NCI-H1930 (cell line): ENCODE measurements at regions not wholly inside any gene's neighbourhood (a gene's known extent, or its start where the extent isn't known, plus 50 kb on each side); places are given as distances from the start of the nearest gene placed in this dataset.
"Not testable (repeated sequence)": the region's sequence is repeated elsewhere in the genome, so short reads cannot be mapped to it uniquely, and the experiment has no call there.

Experiments used
- DNase-seq, 2 experiments: peaks; one replicate each; lab custom pipeline; 2025; lab: John Stamatoyannopoulos, UW

DNA sequence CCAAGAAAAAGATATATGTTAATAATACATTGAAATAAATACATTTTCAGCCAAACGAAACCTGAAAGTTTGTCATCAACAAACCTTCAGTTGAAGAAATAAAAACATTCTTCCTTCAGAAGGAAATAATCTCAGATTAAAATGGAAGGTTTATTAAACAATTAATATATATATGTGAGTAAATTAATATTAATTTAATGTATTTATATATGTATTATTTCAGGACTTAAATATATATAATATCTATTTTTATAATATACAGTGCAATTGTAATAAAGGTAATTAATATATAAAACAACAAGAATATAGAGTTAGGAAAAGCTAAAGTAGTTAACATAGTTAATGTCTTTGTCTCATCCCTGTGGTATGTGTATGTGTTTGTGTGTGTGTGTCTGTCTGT, 102.2 kb upstream of the CDC14C start:
- no peak for DNase-seq

GRCh38 chr7:48832303-48832845, 92.0 kb upstream of the CDC14C start:
- no peak for DNase-seq

DNA sequence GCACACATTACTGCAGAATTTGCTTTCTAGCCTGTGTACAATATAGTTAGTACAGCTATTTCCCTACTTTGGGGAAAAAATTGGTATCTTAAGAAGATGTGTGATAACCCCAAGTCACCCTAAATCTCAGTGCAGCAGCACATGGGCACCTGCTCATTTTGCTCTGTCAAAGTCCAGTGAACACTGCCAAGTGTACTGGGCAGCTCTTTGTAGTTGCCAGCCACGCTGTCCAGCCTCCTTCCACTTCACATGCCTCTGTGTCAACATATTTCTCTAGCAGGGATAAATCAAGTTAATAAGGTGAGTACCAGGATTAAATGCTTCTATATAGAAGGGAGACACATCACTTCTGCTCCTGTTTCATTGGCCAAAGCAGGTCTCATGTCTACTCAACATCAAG, 87.1 kb upstream of the CDC14C start:
- no peak for DNase-seq

- no peak for DNase-seq
These were observed 85.2 kb upstream of the CDC14C start for GRCh38 chr7:48839108-48839507.

DNA sequence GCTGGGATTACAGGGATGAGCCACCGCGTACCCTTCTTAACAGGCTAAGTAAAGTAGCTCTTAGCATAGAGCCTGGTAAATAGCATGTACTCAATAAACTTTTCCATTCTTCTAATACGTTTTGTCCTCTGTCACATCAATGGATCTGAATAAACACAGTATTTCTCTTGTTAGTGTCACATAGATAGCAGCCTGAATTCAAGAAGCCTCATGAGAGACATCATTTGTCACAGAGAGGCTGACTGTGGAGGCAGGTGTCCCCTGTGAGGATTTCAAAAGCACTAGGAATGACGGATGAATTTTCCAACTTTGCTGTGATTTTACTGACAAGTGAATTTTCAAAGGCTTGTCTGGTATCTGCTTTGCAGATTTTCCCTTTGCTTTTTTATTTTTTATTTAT, 82.6 kb upstream of the CDC14C start:
- no peak for DNase-seq

DNA sequence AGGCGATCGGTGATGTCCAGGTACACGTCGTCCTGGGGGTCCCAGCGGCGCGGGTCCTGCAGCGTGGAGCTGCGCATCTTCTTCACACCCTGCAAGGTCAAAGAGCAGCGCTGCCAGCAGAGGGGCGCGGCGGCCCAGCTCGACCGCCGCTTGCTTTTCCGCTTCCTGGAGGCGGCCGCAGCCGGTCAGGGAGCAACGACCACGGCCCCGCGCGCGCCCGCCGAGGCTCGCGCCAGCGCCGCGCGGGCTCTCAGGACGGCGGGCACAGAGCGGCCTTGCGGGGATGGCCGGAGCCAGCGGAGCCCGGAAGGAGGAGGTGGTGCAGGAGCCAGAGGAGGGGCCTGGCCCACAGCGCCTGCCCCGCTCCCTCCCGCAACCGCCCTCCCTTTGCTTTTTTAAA, 76.4 kb upstream of the CDC14C start:
- no peak for DNase-seq

DNA sequence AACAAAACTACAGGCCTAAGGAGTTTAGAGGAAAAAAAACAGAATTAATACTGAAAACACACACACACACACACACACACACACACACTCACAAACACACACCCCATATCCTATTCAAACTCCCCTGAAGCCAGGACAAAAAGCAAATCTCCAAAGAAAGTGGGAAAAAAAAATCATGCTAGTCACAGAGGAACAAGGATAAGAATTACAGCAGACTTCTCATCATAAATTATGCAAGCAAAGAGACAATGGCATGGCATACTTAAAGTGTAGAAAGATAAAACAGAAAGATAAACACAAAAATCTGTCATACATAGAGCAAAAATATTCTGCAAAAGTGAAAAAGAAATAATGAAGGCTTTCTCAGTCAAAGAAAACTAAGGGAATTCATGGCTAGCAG, 63.9 kb upstream of the CDC14C start:
- not testable (repeated sequence) for DNase-seq

DNA sequence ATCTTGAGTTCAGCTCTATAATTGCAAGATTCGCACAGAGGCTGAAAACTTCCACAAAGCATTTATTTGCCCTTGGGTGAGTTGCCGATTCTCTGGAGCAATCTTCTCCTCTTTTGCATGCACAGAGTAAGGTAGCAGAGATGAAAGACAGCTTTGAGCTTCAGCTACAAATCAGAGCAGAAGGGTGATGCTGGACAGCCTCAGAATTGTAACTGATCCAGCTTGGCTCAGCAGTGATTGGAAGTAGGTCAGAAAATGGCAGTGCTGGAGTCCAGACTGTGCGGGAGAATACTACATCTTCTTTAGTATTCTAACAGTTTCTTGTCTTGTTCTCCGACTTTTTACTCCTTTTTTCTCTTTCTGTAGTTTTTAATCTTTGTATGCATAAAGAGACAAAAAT, 55.4 kb upstream of the CDC14C start:
- no peak for DNase-seq

DNA sequence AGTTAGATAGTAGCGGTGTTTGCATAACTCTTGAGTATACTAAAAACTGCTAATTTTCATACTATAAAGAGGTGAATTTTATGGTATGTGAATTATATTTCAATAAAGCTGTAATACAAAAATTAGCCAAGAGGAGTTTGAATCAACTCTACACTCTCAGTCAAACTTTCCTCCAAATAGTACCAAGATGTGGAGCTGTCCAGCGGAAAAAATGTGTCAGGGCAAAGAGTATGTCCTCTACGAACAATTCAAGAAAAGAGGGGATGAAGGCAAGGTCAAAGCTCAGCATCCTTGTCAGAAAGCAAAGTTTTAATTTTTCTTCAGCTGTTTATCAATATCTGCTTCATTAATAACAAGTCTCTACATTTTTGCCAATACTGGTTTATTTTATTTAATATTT, 51.8 kb upstream of the CDC14C start:
- no peak for DNase-seq
